ENCODE measurements at regions not wholly inside any gene's neighbourhood (a gene's known extent, or its start where the extent isn't known, plus 50 kb on each side); places are given as distances from the start of the nearest gene placed in this dataset.

GRCh38 chr6:105900125-105900937, 185.8 kb upstream of the PRDM1 start:
- in situ Hi-C loops (cut with MboI; ENCODE audit: low sequenced_read_pairs in 4 of 4) (no loop called here), intact Hi-C loops (cut with DNase I; ENCODE audit: low total_unique reads) (no loop called here)
- ATAC-seq (peak; percentile 46 to 57), DNase-seq (no peak)
- no peaks in the 10 kb centered on the region for H3K4me1 ChIP-seq
- no peaks in the 10 kb centered on the region for H3K27me3 ChIP-seq
- H3K9me3 ChIP-seq = no peaks in the 10 kb centered on the region
- H3K36me3 ChIP-seq = no peaks in the 10 kb centered on the region
- no peak overlapping the region for H3K4me3 ChIP-seq
- peak overlapping the region; percentile 7 to 43 (median 20) for H3K27ac ChIP-seq
- TF ChIP-seq CTCF (IDR thresholded peaks at IDR 0.05 in 4 of 5, conservative IDR thresholded peaks at IDR 0.05 in 1 of 5) (no peak), POLR2A (IDR thresholded peaks at IDR 0.05) (no peak)

- intact Hi-C loops (cut with DNase I; ENCODE audit: low total_unique reads) (no loop called here), in situ Hi-C loops (cut with MboI; ENCODE audit: low sequenced_read_pairs in 4 of 4) (no loop called here)
- Histone ChIP-seq H3K9me3 (no peaks in the 10 kb centered on the region), H3K27ac (no peak overlapping the region), H3K27me3 (no peaks in the 10 kb centered on the region), H3K4me3 (no peak overlapping the region), H3K36me3 (no peaks in the 10 kb centered on the region), H3K4me1 (no peaks in the 10 kb centered on the region)
- DNase-seq (no peak), ATAC-seq (no peak)
- TF ChIP-seq POLR2A (IDR thresholded peaks at IDR 0.05) (no peak), CTCF (IDR thresholded peaks at IDR 0.05 in 4 of 5, conservative IDR thresholded peaks at IDR 0.05 in 1 of 5) (no peak)
Observed at GRCh38 chr6:105898286-105898685, 187.8 kb upstream of the PRDM1 start.

GRCh38 chr6:105897131-105897530, 189.0 kb upstream of the PRDM1 start:
- Histone ChIP-seq H3K27me3 (no peaks in the 10 kb centered on the region), H3K9me3 (no peaks in the 10 kb centered on the region), H3K36me3 (no peaks in the 10 kb centered on the region), H3K4me1 (no peaks in the 10 kb centered on the region), H3K4me3 (no peak overlapping the region), H3K27ac (no peak overlapping the region)
- DNase-seq (no peak), ATAC-seq (no peak)
- intact Hi-C loops (cut with DNase I; ENCODE audit: low total_unique reads) (no loop called here), in situ Hi-C loops (cut with MboI; ENCODE audit: low sequenced_read_pairs in 4 of 4) (no loop called here)
- TF ChIP-seq CTCF (IDR thresholded peaks at IDR 0.05 in 4 of 5, conservative IDR thresholded peaks at IDR 0.05 in 1 of 5) (no peak), POLR2A (IDR thresholded peaks at IDR 0.05) (no peak)

GRCh38 chr6:105896821-105897095, 189.4 kb upstream of the PRDM1 start:
- intact Hi-C loops (cut with DNase I; ENCODE audit: low total_unique reads) = no loop called here
- ATAC-seq = no peak
- no peak for TF ChIP-seq POLR2A (IDR thresholded peaks at IDR 0.05)
- TF ChIP-seq CTCF (IDR thresholded peaks at IDR 0.05 in 4 of 5, conservative IDR thresholded peaks at IDR 0.05 in 1 of 5) = no peak
- Histone ChIP-seq H3K4me3 (no peak overlapping the region), H3K9me3 (no peaks in the 10 kb centered on the region), H3K36me3 (no peaks in the 10 kb centered on the region), H3K27me3 (no peaks in the 10 kb centered on the region), H3K4me1 (no peaks in the 10 kb centered on the region), H3K27ac (no peak overlapping the region)
- in situ Hi-C loops (cut with MboI; ENCODE audit: low sequenced_read_pairs in 4 of 4) = no loop called here
- no peak for DNase-seq

Measured in gastrocnemius medialis (tissue), 4 donors.